ENCODE measurements at regions not wholly inside any gene's neighbourhood (a gene's known extent, or its start where the extent isn't known, plus 50 kb on each side); places are given as distances from the start of the nearest gene placed in this dataset.

- TF ChIP-seq CTCF (IDR thresholded peaks at IDR 0.05; ENCODE audit: low read length) = no peak
- TF ChIP-seq EZH2 (IDR thresholded peaks at IDR 0.05; ENCODE audit: borderline replicate concordance, low read length) = no peak
These were observed 556.0 kb downstream of the PTPRC start for GRCh38 chr1:199194862-199195261.

Data from OCI-LY1 (cell line).